Upper lobe of right lung (tissue), 1 donor: ENCODE measurements at regions not wholly inside any gene's neighbourhood (a gene's known extent, or its start where the extent isn't known, plus 50 kb on each side); places are given as distances from the start of the nearest gene placed in this dataset.

Source experiments
- ATAC-seq: fragments of 200-7000 bp; cut with Tn5 transposase; one replicate; pipeline ENCODE4 v1.9.1; 2020; ENCODE audit warnings: mild to moderate bottlenecking, moderate library complexity
- DNase-seq: peaks from one replicate; pipeline ENCODE4 v3.0.0-alpha.2; 2020
- H3K27ac ChIP-seq: fragments of 200-600 bp; one replicate; pipeline ENCODE4 v1.8.0; 2022
- H3K27me3 ChIP-seq: fragments of 200-600 bp; one replicate; pipeline ENCODE4 v1.8.0; 2022; ENCODE audit warnings: mild to moderate bottlenecking
- H3K36me3 ChIP-seq: fragments of 200-600 bp; one replicate; pipeline ENCODE4 v1.8.0; 2022
- H3K4me1 ChIP-seq: fragments of 200-600 bp; one replicate; pipeline ENCODE4 v1.8.0; 2022
- H3K4me3 ChIP-seq: fragments of 200-600 bp; one replicate; pipeline ENCODE4 v1.8.0; 2022; ENCODE audit warnings: mild to moderate bottlenecking
- H3K9me3 ChIP-seq: fragments of 200-600 bp; one replicate; pipeline ENCODE4 v1.8.0; 2022
- CTCF ChIP-seq: fragments of 200-600 bp; IDR thresholded peaks from one replicate; pipeline ENCODE4 v1.8.0; 2022; ENCODE audit warnings: antibody characterized with exemption
- intact Hi-C: fragments of 100-400 bp; cut with DNase I; formaldehyde crosslinking; loops from one replicate; pipeline ENCODE4 v1.11.0; 2022
- donor health status: DM: no; HTN: yes; CAD: no; lungs with severe emphysema.

DNA sequence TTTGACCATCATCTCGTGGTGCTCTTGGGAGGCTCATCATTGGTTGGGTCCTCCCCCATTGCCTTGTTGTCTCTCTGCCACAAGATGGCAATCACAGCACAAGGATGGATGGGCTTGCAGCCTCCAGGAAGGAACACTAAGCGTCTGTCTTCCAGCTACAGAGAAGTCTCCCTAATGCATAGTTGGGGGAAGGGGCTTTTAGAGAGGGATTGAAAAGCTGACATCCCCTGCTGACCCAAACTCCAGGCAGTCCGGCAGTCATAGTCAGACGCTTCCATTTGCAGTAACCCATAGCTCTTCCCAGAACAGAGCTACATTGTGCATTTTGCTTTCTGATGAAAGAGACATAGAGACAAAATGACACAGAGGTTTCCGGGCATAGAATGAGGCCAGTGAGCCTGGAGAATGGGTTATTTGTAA is 111.4 kb downstream of the UTP18 start:
- Histone ChIP-seq H3K9me3 (no peaks in the 10 kb centered on the region), H3K27me3 (peaks cover 4% of the 10 kb centered on the region), H3K4me3 (no peak overlapping the region), H3K4me1 (no peaks in the 10 kb centered on the region), H3K27ac (no peak overlapping the region), H3K36me3 (no peaks in the 10 kb centered on the region)
- intact Hi-C loops, result no loop called here
- ATAC-seq (peak; percentile 67), DNase-seq (no peak)
- TF ChIP-seq CTCF, result peak; percentile 45

DNA sequence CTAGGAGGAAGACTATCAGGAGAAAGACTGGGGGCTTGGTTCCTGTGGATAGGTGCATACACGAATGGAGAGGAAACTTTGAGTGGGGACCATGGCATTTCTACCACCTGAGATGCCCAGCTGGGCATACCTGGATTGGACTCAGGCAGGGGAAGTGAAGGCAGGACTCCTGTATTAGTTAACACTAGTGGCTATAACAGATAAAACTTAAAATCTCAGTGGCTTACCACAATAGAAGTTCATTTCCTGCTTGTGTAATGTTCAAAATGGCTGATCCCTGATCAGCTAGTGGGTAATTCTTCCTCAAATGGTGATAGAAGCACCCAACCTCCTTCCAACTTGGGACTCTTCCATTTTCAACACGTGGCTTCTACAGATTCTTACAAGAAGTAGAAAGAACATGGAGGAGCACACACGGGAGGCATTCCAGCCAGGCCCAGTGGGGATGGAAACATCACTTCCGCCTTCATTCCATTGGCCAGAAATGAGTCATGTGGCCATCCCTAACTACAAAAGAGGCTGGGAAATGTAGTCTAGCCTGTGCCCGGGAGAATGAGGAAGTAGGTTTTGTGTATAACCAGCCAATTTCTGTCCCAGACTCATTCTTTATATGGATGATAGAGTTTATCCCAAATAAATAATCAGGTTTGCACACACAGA is 112.1 kb downstream of the UTP18 start:
- peak; percentile 85 for ATAC-seq
- Histone ChIP-seq H3K27ac (no peak overlapping the region), H3K9me3 (no peaks in the 10 kb centered on the region), H3K4me1 (no peaks in the 10 kb centered on the region), H3K27me3 (peaks cover 4% of the 10 kb centered on the region), H3K4me3 (no peak overlapping the region), H3K36me3 (no peaks in the 10 kb centered on the region)
- intact Hi-C loops, result no loop called here
- TF ChIP-seq CTCF, result no peak
- DNase-seq, result no peak

DNA sequence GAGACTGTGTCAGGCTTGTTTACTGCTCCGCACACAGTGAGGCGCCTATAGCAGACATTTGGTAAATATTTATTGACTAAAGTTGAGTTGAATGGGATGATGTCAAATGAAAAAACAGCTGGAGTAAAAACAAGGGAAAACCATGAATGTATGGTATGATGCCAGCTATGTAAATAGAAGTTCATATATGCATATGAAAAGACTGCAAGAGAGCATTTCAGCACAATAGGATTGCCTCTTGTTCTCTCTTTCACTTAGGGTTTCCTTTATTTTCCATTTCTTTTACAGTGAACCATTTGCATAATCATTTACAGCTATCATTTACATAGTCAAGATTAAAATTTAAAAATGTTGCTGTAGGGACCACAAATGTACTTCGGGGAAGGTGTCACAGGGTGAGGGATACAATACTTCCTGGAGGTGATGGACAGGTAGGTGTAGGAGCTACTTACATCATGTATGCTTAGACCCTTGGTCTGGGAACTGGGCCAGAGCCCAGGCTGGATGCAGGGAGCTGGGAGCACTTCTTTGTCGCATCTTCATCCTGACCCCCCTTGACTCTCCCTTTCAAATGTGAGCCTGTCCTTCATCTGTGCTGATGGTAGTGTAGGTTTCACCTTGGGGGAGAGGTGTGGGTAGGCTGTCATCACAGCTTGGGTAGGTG is 113.3 kb downstream of the UTP18 start:
- intact Hi-C loops, result no loop called here
- no peak for TF ChIP-seq CTCF
- Histone ChIP-seq H3K4me3 (no peak overlapping the region), H3K27me3 (peaks cover 4% of the 10 kb centered on the region), H3K9me3 (no peaks in the 10 kb centered on the region), H3K4me1 (no peaks in the 10 kb centered on the region), H3K27ac (no peak overlapping the region), H3K36me3 (no peaks in the 10 kb centered on the region)
- DNase-seq (no peak), ATAC-seq (no peak)

- H3K4me1 ChIP-seq, result no peaks in the 10 kb centered on the region
- intact Hi-C loops, result no loop called here
- H3K27ac ChIP-seq, result no peak overlapping the region
- no peaks in the 10 kb centered on the region for H3K36me3 ChIP-seq
- H3K9me3 ChIP-seq, result no peaks in the 10 kb centered on the region
- ATAC-seq (no peak), DNase-seq (no peak)
- H3K4me3 ChIP-seq, result no peak overlapping the region
- no peak for TF ChIP-seq CTCF
- H3K27me3 ChIP-seq, result peaks cover 4% of the 10 kb centered on the region
These were observed 113.9 kb downstream of the UTP18 start for GRCh38 chr17:51374209-51374608.

GRCh38 chr17:51375771-51376170 is 115.4 kb downstream of the UTP18 start:
- no peak for ATAC-seq
- no peak for TF ChIP-seq CTCF
- intact Hi-C loops, result no loop called here
- no peaks in the 10 kb centered on the region for H3K9me3 ChIP-seq
- H3K27me3 ChIP-seq, result peaks cover 4% of the 10 kb centered on the region
- H3K27ac ChIP-seq, result no peak overlapping the region
- H3K4me3 ChIP-seq, result no peak overlapping the region
- no peaks in the 10 kb centered on the region for H3K36me3 ChIP-seq
- no peak for DNase-seq
- H3K4me1 ChIP-seq, result no peaks in the 10 kb centered on the region
